ENCODE measurements at regions not wholly inside any gene's neighbourhood (a gene's known extent, or its start where the extent isn't known, plus 50 kb on each side); places are given as distances from the start of the nearest gene placed in this dataset.

GRCh38 chr13:73673931-73674330 is 460.3 kb downstream of the KLF12 start:
- Histone ChIP-seq H2AFZ (ENCODE audit: low read depth) (no peak overlapping the region), H3K79me2 (ENCODE audit: insufficient read depth, low read depth) (no peaks in the 10 kb centered on the region), H4K20me1 (ENCODE audit: insufficient read depth) (no peaks in the 10 kb centered on the region), H3K9ac (no peak overlapping the region), H3K27ac (no peak overlapping the region), H3K36me3 (ENCODE audit: insufficient read depth) (no peaks in the 10 kb centered on the region), H3K4me1 (ENCODE audit: low read depth, poor library complexity, severe bottlenecking) (no peaks in the 10 kb centered on the region), H3K27me3 (ENCODE audit: insufficient read depth, low read depth) (no peaks in the 10 kb centered on the region), H3K4me3 (IDR thresholded peaks at IDR 0.05; ENCODE audit: insufficient read depth, low read depth, low read length) (no peak overlapping the region), H3K4me2 (no peak overlapping the region)
- TF ChIP-seq CTCF (conservative IDR thresholded peaks at IDR 0.05; ENCODE audit: low read depth, low read length), result no peak

GRCh38 chr13:73672492-73672891 is 461.7 kb downstream of the KLF12 start:
- Histone ChIP-seq H3K79me2 (ENCODE audit: insufficient read depth, low read depth) (no peaks in the 10 kb centered on the region), H3K27me3 (ENCODE audit: insufficient read depth, low read depth) (no peaks in the 10 kb centered on the region), H4K20me1 (ENCODE audit: insufficient read depth) (no peaks in the 10 kb centered on the region), H3K9ac (no peak overlapping the region), H3K36me3 (ENCODE audit: insufficient read depth) (no peaks in the 10 kb centered on the region), H3K4me3 (IDR thresholded peaks at IDR 0.05; ENCODE audit: insufficient read depth, low read depth, low read length) (no peak overlapping the region), H2AFZ (ENCODE audit: low read depth) (no peak overlapping the region), H3K4me2 (no peak overlapping the region), H3K27ac (no peak overlapping the region), H3K4me1 (ENCODE audit: low read depth, poor library complexity, severe bottlenecking) (no peaks in the 10 kb centered on the region)
- no peak for TF ChIP-seq CTCF (conservative IDR thresholded peaks at IDR 0.05; ENCODE audit: low read depth, low read length)

GRCh38 chr13:73671732-73672131 is 462.5 kb downstream of the KLF12 start:
- Histone ChIP-seq H2AFZ (ENCODE audit: low read depth) (no peak overlapping the region), H3K9ac (no peak overlapping the region), H3K27me3 (ENCODE audit: insufficient read depth, low read depth) (no peaks in the 10 kb centered on the region), H4K20me1 (ENCODE audit: insufficient read depth) (no peaks in the 10 kb centered on the region), H3K27ac (no peak overlapping the region), H3K4me3 (IDR thresholded peaks at IDR 0.05; ENCODE audit: insufficient read depth, low read depth, low read length) (no peak overlapping the region), H3K79me2 (ENCODE audit: insufficient read depth, low read depth) (no peaks in the 10 kb centered on the region), H3K4me2 (no peak overlapping the region), H3K36me3 (ENCODE audit: insufficient read depth) (no peaks in the 10 kb centered on the region), H3K4me1 (ENCODE audit: low read depth, poor library complexity, severe bottlenecking) (no peaks in the 10 kb centered on the region)
- TF ChIP-seq CTCF (conservative IDR thresholded peaks at IDR 0.05; ENCODE audit: low read depth, low read length), result no peak

GRCh38 chr13:73671011-73671410 is 463.2 kb downstream of the KLF12 start:
- TF ChIP-seq CTCF (conservative IDR thresholded peaks at IDR 0.05; ENCODE audit: low read depth, low read length), result no peak
- Histone ChIP-seq H3K9ac (no peak overlapping the region), H2AFZ (ENCODE audit: low read depth) (no peak overlapping the region), H3K4me2 (no peak overlapping the region), H4K20me1 (ENCODE audit: insufficient read depth) (no peaks in the 10 kb centered on the region), H3K27ac (no peak overlapping the region), H3K4me3 (IDR thresholded peaks at IDR 0.05; ENCODE audit: insufficient read depth, low read depth, low read length) (no peak overlapping the region), H3K27me3 (ENCODE audit: insufficient read depth, low read depth) (no peaks in the 10 kb centered on the region), H3K79me2 (ENCODE audit: insufficient read depth, low read depth) (no peaks in the 10 kb centered on the region), H3K4me1 (ENCODE audit: low read depth, poor library complexity, severe bottlenecking) (no peaks in the 10 kb centered on the region), H3K36me3 (ENCODE audit: insufficient read depth) (no peaks in the 10 kb centered on the region)

- H3K4me1 ChIP-seq (ENCODE audit: low read depth, poor library complexity, severe bottlenecking), result no peaks in the 10 kb centered on the region
- no peaks in the 10 kb centered on the region for H3K36me3 ChIP-seq (ENCODE audit: insufficient read depth)
- no peak for TF ChIP-seq CTCF (conservative IDR thresholded peaks at IDR 0.05; ENCODE audit: low read depth, low read length)
- no peaks in the 10 kb centered on the region for H4K20me1 ChIP-seq (ENCODE audit: insufficient read depth)
- no peak overlapping the region for H3K4me2 ChIP-seq
- H3K79me2 ChIP-seq (ENCODE audit: insufficient read depth, low read depth), result no peaks in the 10 kb centered on the region
- H3K9ac ChIP-seq, result no peak overlapping the region
- H3K4me3 ChIP-seq (IDR thresholded peaks at IDR 0.05; ENCODE audit: insufficient read depth, low read depth, low read length), result no peak overlapping the region
- no peak overlapping the region for H2AFZ ChIP-seq (ENCODE audit: low read depth)
- no peak overlapping the region for H3K27ac ChIP-seq
- no peaks in the 10 kb centered on the region for H3K27me3 ChIP-seq (ENCODE audit: insufficient read depth, low read depth)
Measured at GRCh38 chr13:73667756-73668155, 466.4 kb downstream of the KLF12 start.
